IPS DF 4.7 (cell line): ENCODE measurements at regions not wholly inside any gene's neighbourhood (a gene's known extent, or its start where the extent isn't known, plus 50 kb on each side); places are given as distances from the start of the nearest gene placed in this dataset.
"Not testable (repeated sequence)": the region's sequence is repeated elsewhere in the genome, so short reads cannot be mapped to it uniquely, and the experiment has no call there.

Experiments
- DNase-seq: peaks from one replicate; pipeline ENCODE4 v3.0.0-alpha.2; 2013; ENCODE audit warnings: low spot score; ENCODE audit errors: extremely low read depth

GRCh38 chr6:115873901-115874300 is 186.8 kb downstream of the FRK start:
- no peak for DNase-seq

DNA sequence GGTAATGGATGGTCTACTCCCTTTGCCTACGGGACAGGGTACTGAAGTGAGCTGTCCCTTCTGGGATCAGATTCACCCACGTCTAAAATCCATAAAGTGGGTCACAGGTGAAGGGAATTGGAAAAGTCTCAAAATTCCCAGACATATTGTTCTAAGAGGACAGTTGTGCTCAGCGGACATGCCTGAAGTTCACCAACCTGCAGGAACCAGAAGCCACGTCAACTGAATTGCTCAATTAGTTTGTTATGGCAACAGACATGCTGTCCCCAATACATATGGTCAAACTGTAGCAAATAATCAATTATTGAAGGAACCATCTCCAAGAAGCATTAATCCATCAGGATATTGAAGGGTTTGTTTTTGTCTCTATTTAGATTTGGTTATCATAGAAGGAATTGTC is 190.2 kb downstream of the FRK start:
- DNase-seq, result no peak

GRCh38 chr6:115865914-115866313 is 194.8 kb downstream of the FRK start:
- no peak for DNase-seq

DNA sequence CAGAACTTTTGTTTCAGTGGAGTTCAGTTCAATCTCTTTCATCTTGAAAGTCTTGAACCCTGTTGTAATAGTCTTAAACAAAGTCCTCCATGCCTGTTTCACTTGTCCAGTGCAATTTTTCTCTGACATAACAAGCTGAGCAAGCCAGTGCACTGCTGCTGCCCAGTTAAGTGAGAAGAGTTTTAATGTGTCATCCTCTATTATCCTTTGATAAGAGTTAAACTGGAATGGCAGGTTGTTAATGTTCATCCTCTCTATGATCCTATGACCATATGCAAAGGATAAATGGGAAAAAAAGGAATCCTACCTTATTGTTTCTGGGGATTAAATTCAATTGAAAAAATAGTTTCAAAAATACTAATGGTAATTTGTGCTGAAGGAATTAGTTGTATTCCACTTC is 197.5 kb downstream of the FRK start:
- DNase-seq, result no peak

GRCh38 chr6:115861658-115862057 is 199.0 kb downstream of the FRK start:
- DNase-seq, result not testable (repeated sequence)

- not testable (repeated sequence) for DNase-seq
Observed at GRCh38 chr6:115859577-115859976, 201.1 kb downstream of the FRK start.

DNA sequence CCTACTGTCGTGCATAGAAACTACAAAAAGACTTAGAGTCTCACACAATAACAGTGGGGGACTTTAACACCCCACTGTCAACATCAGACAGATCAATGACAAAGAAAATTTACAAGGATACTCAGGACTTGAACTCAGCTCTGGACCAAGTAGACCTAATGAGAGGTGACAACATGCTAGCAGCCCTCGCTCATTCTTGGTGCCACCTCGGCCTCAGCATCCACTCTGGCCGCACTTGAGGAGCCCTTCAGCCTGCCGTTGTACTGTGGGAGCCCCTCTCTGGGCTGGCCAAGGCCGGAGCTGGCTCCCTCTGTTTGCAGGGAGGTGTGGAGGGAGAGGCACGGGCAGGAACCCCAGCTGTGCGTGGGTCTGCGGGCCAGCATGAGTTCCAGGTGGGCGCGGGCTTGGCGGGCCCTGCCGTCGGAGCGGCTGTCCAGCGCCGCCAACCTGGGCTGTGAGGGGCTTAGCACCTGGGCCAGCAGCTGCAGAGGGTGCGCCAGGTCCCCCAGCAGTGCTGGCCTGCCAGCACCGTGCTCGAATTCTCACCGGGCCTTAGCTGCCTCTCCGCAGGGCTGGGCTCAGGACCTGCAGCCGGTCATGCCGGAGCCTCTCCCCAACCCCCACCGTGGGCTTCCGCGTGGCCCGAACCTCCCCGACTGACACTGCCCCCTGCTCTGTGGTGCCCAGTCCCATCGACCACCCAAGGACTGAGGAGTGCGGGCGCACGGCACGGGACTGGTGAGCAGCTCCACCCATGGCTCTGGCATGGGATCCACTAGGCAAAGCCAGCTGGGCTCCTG is 205.6 kb downstream of the FRK start:
- no peak for DNase-seq

DNA sequence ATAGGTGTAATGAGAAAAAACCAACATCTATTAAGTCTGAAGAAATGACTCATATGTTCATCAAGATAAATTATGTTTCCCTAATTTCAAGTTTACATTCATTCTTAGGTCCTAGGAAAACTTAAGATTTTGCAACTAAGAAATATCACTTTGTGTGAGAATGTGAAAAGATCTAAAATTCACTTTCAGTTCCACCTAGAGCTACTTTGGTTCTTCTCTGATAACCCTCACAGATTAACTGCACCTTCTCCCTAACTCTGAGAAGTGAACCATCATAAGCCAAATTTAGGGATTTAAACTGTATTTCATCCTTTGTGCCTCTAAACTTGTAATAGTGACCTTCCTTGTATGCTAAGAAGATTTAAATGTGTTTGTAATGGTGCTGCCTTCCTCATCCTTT is 213.0 kb downstream of the FRK start:
- no peak for DNase-seq

GRCh38 chr6:115843945-115844344 is 216.7 kb downstream of the FRK start:
- DNase-seq, result no peak

- DNase-seq, result no peak
Observed at GRCh38 chr6:115842338-115842737, 218.4 kb downstream of the FRK start.

GRCh38 chr6:115839583-115840181 is 221.0 kb downstream of the FRK start:
- no peak for DNase-seq

- DNase-seq, result peak; percentile 33
Observed at GRCh38 chr6:115838763-115839401, 221.8 kb downstream of the FRK start.

- no peak for DNase-seq
Observed at GRCh38 chr6:115838216-115838615, 222.5 kb downstream of the FRK start.

DNA sequence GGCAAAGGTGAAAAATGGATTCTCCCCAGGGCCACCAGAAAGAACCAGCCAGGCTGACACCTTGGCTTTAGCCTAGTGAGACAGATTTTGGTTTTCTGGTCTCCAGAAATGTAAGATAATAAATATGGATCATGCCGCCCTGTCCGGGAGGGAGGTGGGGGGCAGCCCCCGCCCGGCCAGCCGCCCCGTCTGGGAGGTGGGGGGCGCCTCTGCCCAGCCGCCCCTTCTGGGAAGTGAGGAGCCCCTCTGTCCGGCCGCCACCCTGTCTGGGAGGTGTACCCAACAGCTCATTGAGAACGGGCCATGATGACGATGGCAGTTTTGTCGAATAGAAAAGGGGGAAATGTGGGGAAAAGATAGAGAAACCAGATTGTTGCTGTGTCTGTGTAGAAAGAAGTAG is 224.3 kb downstream of the FRK start:
- DNase-seq, result not testable (repeated sequence)

GRCh38 chr6:115835314-115835713 is 225.4 kb downstream of the FRK start:
- DNase-seq, result no peak

- DNase-seq, result not testable (repeated sequence)
Observed at GRCh38 chr6:115834542-115834941, 226.1 kb downstream of the FRK start.

DNA sequence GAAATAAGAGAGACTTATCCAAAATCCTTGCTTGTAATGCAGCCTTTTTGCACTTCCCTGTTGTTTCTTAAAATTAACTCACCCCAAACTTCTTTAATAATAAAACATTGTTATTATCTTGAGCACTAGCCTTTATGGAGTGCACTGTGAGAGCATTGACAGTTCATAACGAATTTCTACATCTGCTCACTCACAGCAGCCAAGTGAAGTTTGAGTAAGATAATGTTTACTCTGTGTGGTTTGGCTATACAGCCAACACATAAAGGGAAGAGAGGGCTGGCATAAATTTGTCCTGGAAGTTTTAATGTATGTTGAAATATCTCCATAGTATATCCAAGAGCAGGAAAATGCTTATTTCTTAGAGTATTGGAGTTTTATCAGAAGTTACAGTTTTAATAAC is 227.9 kb downstream of the FRK start:
- DNase-seq, result no peak

DNA sequence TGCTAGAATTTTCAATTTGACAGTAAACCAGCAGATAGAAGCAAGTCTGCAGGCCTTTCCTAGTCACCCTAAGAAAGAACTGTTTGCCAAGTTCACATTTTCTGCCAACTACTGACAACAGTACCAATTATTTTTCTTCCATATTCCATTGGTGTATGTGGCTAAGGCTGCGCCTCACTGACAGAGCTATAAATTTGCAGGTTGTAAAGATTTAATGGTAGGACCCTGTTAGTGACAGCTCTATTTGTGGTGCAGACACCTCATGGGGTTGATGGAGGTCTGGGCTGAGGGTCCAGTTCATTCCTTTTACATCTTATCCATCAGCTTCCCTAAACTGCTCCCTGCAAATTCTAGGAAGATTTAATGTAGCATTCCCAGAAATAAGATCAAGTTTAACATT is 228.5 kb downstream of the FRK start:
- DNase-seq, result no peak

- no peak for DNase-seq
Observed at GRCh38 chr6:115830895-115831294, 229.8 kb downstream of the FRK start.

DNA sequence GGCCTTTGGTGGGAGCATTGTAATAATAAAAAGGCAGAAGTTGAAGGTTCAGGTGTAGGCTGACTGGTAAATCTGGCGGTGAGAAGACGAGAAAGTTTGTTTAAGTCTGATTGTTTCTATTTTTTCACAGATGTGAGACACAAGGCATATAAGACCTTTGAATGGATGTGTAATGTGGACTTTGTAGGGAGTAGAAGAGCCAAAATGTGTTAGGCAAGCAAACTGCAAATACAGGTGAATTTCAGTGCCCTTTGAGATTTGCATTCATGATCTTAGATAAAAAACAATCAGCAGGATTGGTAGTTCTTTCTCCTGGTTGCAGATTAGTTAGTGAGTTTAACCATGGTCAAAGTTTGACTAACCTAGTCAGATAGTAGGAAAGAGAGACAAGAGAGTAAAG is 238.9 kb downstream of the FRK start:
- no peak for DNase-seq

GRCh38 chr6:115819506-115819905 is 241.2 kb downstream of the FRK start:
- no peak for DNase-seq

DNA sequence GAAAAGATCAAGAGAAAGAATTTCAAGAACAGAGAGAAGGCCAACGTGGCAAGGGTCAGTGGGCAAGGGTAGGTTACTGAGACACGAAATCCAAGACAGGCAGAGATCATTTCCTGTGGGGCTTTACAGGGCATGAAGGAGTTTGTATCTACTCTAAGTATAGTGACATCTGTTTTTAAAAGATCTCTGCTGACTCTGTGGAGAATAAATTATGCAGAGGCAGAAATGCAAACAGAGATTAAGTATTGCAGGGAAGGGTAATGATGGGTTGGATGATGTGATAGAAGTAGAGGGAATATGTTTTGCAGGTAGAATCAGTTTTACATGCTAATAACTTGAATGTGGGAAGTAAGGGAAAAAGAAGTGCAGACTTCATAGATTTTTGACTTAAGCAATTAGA is 243.5 kb downstream of the FRK start:
- DNase-seq, result no peak

- DNase-seq, result no peak
Observed at GRCh38 chr6:115814907-115815306, 245.8 kb downstream of the FRK start.
